ENCODE measurements at regions not wholly inside any gene's neighbourhood (a gene's known extent, or its start where the extent isn't known, plus 50 kb on each side); places are given as distances from the start of the nearest gene placed in this dataset.

GRCh38 chr14:97311411-97311810, 514.2 kb downstream of the VRK1 start:
- Histone ChIP-seq H3K9ac (ENCODE audit: low read depth in 1 of 2, low read length in 2 of 2) (no peak overlapping the region), H3K4me1 (ENCODE audit: control insufficient read depth in 2 of 2, insufficient read depth in 2 of 2, low read length in 2 of 2) (no peaks in the 10 kb centered on the region), H3K27ac (ENCODE audit: low read depth in 2 of 2, low read length in 2 of 2) (no peak overlapping the region), H3K27me3 (ENCODE audit: control insufficient read depth in 2 of 2, insufficient read depth in 2 of 2, low read length in 2 of 2) (no peaks in the 10 kb centered on the region), H3K4me3 (ENCODE audit: low read length in 2 of 2) (no peak overlapping the region), H3K36me3 (ENCODE audit: control insufficient read depth in 2 of 2, insufficient read depth in 2 of 2, low read length in 2 of 2) (no peaks in the 10 kb centered on the region), H3K9me3 (ENCODE audit: control insufficient read depth in 2 of 2, low read length in 2 of 2) (no peaks in the 10 kb centered on the region)

DNA sequence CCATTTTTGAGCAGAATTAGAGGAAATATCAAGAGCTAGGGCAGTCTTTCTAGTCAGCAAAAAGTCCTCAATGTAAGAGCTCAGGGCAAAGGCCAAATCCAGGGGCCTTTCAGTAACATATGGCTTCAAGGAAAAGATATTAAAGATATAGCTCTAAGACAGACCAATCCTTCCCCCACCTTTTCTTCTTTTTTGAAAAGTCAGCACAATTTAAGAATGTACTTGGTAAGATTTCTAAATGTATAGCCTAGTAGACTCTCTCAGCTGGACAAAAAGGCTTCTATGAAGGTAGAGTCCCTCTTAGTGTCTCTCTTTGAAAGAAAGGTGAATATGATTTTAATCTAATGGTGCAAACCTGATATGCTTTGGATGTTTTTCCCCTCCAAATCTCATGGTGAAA, 515.7 kb downstream of the VRK1 start:
- Histone ChIP-seq H3K4me1 (ENCODE audit: control insufficient read depth in 2 of 2, insufficient read depth in 2 of 2, low read length in 2 of 2) (no peaks in the 10 kb centered on the region), H3K4me3 (ENCODE audit: low read length in 2 of 2) (no peak overlapping the region), H3K9ac (ENCODE audit: low read depth in 1 of 2, low read length in 2 of 2) (no peak overlapping the region), H3K27ac (ENCODE audit: low read depth in 2 of 2, low read length in 2 of 2) (no peak overlapping the region), H3K27me3 (ENCODE audit: control insufficient read depth in 2 of 2, insufficient read depth in 2 of 2, low read length in 2 of 2) (no peaks in the 10 kb centered on the region), H3K36me3 (ENCODE audit: control insufficient read depth in 2 of 2, insufficient read depth in 2 of 2, low read length in 2 of 2) (no peaks in the 10 kb centered on the region), H3K9me3 (ENCODE audit: control insufficient read depth in 2 of 2, low read length in 2 of 2) (no peaks in the 10 kb centered on the region)

- no peak overlapping the region for H3K4me3 ChIP-seq (ENCODE audit: low read length in 2 of 2)
- no peaks in the 10 kb centered on the region for H3K4me1 ChIP-seq (ENCODE audit: control insufficient read depth in 2 of 2, insufficient read depth in 2 of 2, low read length in 2 of 2)
- no peaks in the 10 kb centered on the region for H3K9me3 ChIP-seq (ENCODE audit: control insufficient read depth in 2 of 2, low read length in 2 of 2)
- H3K27me3 ChIP-seq (ENCODE audit: control insufficient read depth in 2 of 2, insufficient read depth in 2 of 2, low read length in 2 of 2) = no peaks in the 10 kb centered on the region
- no peak overlapping the region for H3K27ac ChIP-seq (ENCODE audit: low read depth in 2 of 2, low read length in 2 of 2)
- no peak overlapping the region for H3K9ac ChIP-seq (ENCODE audit: low read depth in 1 of 2, low read length in 2 of 2)
- H3K36me3 ChIP-seq (ENCODE audit: control insufficient read depth in 2 of 2, insufficient read depth in 2 of 2, low read length in 2 of 2) = no peaks in the 10 kb centered on the region
Measured at GRCh38 chr14:97315790-97316189, 518.6 kb downstream of the VRK1 start.

GRCh38 chr14:97318380-97318779, 521.2 kb downstream of the VRK1 start:
- no peaks in the 10 kb centered on the region for H3K9me3 ChIP-seq (ENCODE audit: control insufficient read depth in 2 of 2, low read length in 2 of 2)
- no peaks in the 10 kb centered on the region for H3K4me1 ChIP-seq (ENCODE audit: control insufficient read depth in 2 of 2, insufficient read depth in 2 of 2, low read length in 2 of 2)
- H3K27ac ChIP-seq (ENCODE audit: low read depth in 2 of 2, low read length in 2 of 2) = no peak overlapping the region
- no peaks in the 10 kb centered on the region for H3K27me3 ChIP-seq (ENCODE audit: control insufficient read depth in 2 of 2, insufficient read depth in 2 of 2, low read length in 2 of 2)
- no peak overlapping the region for H3K4me3 ChIP-seq (ENCODE audit: low read length in 2 of 2)
- no peak overlapping the region for H3K9ac ChIP-seq (ENCODE audit: low read depth in 1 of 2, low read length in 2 of 2)
- H3K36me3 ChIP-seq (ENCODE audit: control insufficient read depth in 2 of 2, insufficient read depth in 2 of 2, low read length in 2 of 2) = no peaks in the 10 kb centered on the region

GRCh38 chr14:97319691-97320090, 522.5 kb downstream of the VRK1 start:
- no peak overlapping the region for H3K27ac ChIP-seq (ENCODE audit: low read depth in 2 of 2, low read length in 2 of 2)
- no peaks in the 10 kb centered on the region for H3K27me3 ChIP-seq (ENCODE audit: control insufficient read depth in 2 of 2, insufficient read depth in 2 of 2, low read length in 2 of 2)
- H3K4me3 ChIP-seq (ENCODE audit: low read length in 2 of 2) = no peak overlapping the region
- H3K9ac ChIP-seq (ENCODE audit: low read depth in 1 of 2, low read length in 2 of 2) = no peak overlapping the region
- no peaks in the 10 kb centered on the region for H3K36me3 ChIP-seq (ENCODE audit: control insufficient read depth in 2 of 2, insufficient read depth in 2 of 2, low read length in 2 of 2)
- H3K9me3 ChIP-seq (ENCODE audit: control insufficient read depth in 2 of 2, low read length in 2 of 2) = no peaks in the 10 kb centered on the region
- H3K4me1 ChIP-seq (ENCODE audit: control insufficient read depth in 2 of 2, insufficient read depth in 2 of 2, low read length in 2 of 2) = no peaks in the 10 kb centered on the region

- H3K27me3 ChIP-seq (ENCODE audit: control insufficient read depth in 2 of 2, insufficient read depth in 2 of 2, low read length in 2 of 2) = no peaks in the 10 kb centered on the region
- H3K9me3 ChIP-seq (ENCODE audit: control insufficient read depth in 2 of 2, low read length in 2 of 2) = no peaks in the 10 kb centered on the region
- no peak overlapping the region for H3K4me3 ChIP-seq (ENCODE audit: low read length in 2 of 2)
- no peaks in the 10 kb centered on the region for H3K4me1 ChIP-seq (ENCODE audit: control insufficient read depth in 2 of 2, insufficient read depth in 2 of 2, low read length in 2 of 2)
- no peaks in the 10 kb centered on the region for H3K36me3 ChIP-seq (ENCODE audit: control insufficient read depth in 2 of 2, insufficient read depth in 2 of 2, low read length in 2 of 2)
- no peak overlapping the region for H3K9ac ChIP-seq (ENCODE audit: low read depth in 1 of 2, low read length in 2 of 2)
- H3K27ac ChIP-seq (ENCODE audit: low read depth in 2 of 2, low read length in 2 of 2) = no peak overlapping the region
Measured at GRCh38 chr14:97328743-97329142, 531.6 kb downstream of the VRK1 start.

GRCh38 chr14:97329701-97330100, 532.5 kb downstream of the VRK1 start:
- H3K4me3 ChIP-seq (ENCODE audit: low read length in 2 of 2) = no peak overlapping the region
- H3K27ac ChIP-seq (ENCODE audit: low read depth in 2 of 2, low read length in 2 of 2) = no peak overlapping the region
- H3K27me3 ChIP-seq (ENCODE audit: control insufficient read depth in 2 of 2, insufficient read depth in 2 of 2, low read length in 2 of 2) = no peaks in the 10 kb centered on the region
- no peaks in the 10 kb centered on the region for H3K9me3 ChIP-seq (ENCODE audit: control insufficient read depth in 2 of 2, low read length in 2 of 2)
- no peaks in the 10 kb centered on the region for H3K4me1 ChIP-seq (ENCODE audit: control insufficient read depth in 2 of 2, insufficient read depth in 2 of 2, low read length in 2 of 2)
- no peak overlapping the region for H3K9ac ChIP-seq (ENCODE audit: low read depth in 1 of 2, low read length in 2 of 2)
- H3K36me3 ChIP-seq (ENCODE audit: control insufficient read depth in 2 of 2, insufficient read depth in 2 of 2, low read length in 2 of 2) = no peaks in the 10 kb centered on the region

DNA sequence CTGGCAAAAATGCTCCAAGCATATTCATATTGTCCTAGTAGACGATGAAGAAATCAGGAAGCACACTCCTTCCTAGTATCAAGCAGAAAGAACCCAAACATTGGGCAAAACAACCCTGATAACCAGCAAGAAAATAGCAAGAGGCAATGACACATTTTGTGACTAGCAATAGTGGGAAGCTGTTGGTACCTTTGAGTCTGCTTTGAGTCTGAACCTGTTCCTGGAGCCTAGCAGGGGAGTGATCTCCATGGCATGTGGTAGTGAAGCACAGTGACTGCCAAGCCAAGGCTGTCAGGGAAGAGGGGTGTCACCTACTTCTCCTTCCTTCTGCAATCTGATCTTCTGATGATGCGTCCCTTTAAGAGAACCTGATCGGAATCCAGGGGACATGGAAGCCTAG, 533.9 kb downstream of the VRK1 start:
- Histone ChIP-seq H3K27me3 (ENCODE audit: control insufficient read depth in 2 of 2, insufficient read depth in 2 of 2, low read length in 2 of 2) (no peaks in the 10 kb centered on the region), H3K27ac (ENCODE audit: low read depth in 2 of 2, low read length in 2 of 2) (no peak overlapping the region), H3K4me3 (ENCODE audit: low read length in 2 of 2) (no peak overlapping the region), H3K9ac (ENCODE audit: low read depth in 1 of 2, low read length in 2 of 2) (no peak overlapping the region), H3K9me3 (ENCODE audit: control insufficient read depth in 2 of 2, low read length in 2 of 2) (no peaks in the 10 kb centered on the region), H3K36me3 (ENCODE audit: control insufficient read depth in 2 of 2, insufficient read depth in 2 of 2, low read length in 2 of 2) (no peaks in the 10 kb centered on the region), H3K4me1 (ENCODE audit: control insufficient read depth in 2 of 2, insufficient read depth in 2 of 2, low read length in 2 of 2) (no peaks in the 10 kb centered on the region)

DNA sequence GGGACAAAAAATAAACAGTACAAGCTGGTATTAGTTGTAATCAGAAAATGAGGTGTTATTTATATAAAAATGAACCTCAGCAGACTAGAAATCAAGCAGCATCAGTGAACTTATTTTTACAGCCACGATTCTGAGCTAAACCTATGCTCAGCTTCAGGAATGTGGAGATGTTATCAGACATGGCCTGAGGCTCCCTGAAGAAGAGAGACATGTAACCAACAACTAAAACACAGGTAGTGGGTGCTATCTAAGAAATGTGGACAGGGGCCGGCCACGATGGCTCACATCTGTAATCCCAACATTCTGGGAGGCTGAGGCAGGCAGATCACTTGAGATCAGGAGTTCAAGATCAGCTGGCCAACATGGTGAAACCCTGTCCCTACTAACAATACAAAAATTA, 534.3 kb downstream of the VRK1 start:
- no peaks in the 10 kb centered on the region for H3K9me3 ChIP-seq (ENCODE audit: control insufficient read depth in 2 of 2, low read length in 2 of 2)
- H3K27ac ChIP-seq (ENCODE audit: low read depth in 2 of 2, low read length in 2 of 2) = no peak overlapping the region
- H3K4me1 ChIP-seq (ENCODE audit: control insufficient read depth in 2 of 2, insufficient read depth in 2 of 2, low read length in 2 of 2) = no peaks in the 10 kb centered on the region
- no peaks in the 10 kb centered on the region for H3K36me3 ChIP-seq (ENCODE audit: control insufficient read depth in 2 of 2, insufficient read depth in 2 of 2, low read length in 2 of 2)
- no peak overlapping the region for H3K4me3 ChIP-seq (ENCODE audit: low read length in 2 of 2)
- H3K9ac ChIP-seq (ENCODE audit: low read depth in 1 of 2, low read length in 2 of 2) = no peak overlapping the region
- no peaks in the 10 kb centered on the region for H3K27me3 ChIP-seq (ENCODE audit: control insufficient read depth in 2 of 2, insufficient read depth in 2 of 2, low read length in 2 of 2)

- H3K4me1 ChIP-seq (ENCODE audit: control insufficient read depth in 2 of 2, insufficient read depth in 2 of 2, low read length in 2 of 2) = no peaks in the 10 kb centered on the region
- H3K4me3 ChIP-seq (ENCODE audit: low read length in 2 of 2) = no peak overlapping the region
- no peaks in the 10 kb centered on the region for H3K36me3 ChIP-seq (ENCODE audit: control insufficient read depth in 2 of 2, insufficient read depth in 2 of 2, low read length in 2 of 2)
- H3K9me3 ChIP-seq (ENCODE audit: control insufficient read depth in 2 of 2, low read length in 2 of 2) = no peaks in the 10 kb centered on the region
- no peak overlapping the region for H3K27ac ChIP-seq (ENCODE audit: low read depth in 2 of 2, low read length in 2 of 2)
- H3K9ac ChIP-seq (ENCODE audit: low read depth in 1 of 2, low read length in 2 of 2) = no peak overlapping the region
- no peaks in the 10 kb centered on the region for H3K27me3 ChIP-seq (ENCODE audit: control insufficient read depth in 2 of 2, insufficient read depth in 2 of 2, low read length in 2 of 2)
Measured at GRCh38 chr14:97336179-97336578, 539.0 kb downstream of the VRK1 start.

- H3K4me3 ChIP-seq (ENCODE audit: low read length in 2 of 2) = no peak overlapping the region
- H3K36me3 ChIP-seq (ENCODE audit: control insufficient read depth in 2 of 2, insufficient read depth in 2 of 2, low read length in 2 of 2) = no peaks in the 10 kb centered on the region
- H3K27me3 ChIP-seq (ENCODE audit: control insufficient read depth in 2 of 2, insufficient read depth in 2 of 2, low read length in 2 of 2) = no peaks in the 10 kb centered on the region
- no peak overlapping the region for H3K9ac ChIP-seq (ENCODE audit: low read depth in 1 of 2, low read length in 2 of 2)
- H3K27ac ChIP-seq (ENCODE audit: low read depth in 2 of 2, low read length in 2 of 2) = no peak overlapping the region
- no peaks in the 10 kb centered on the region for H3K9me3 ChIP-seq (ENCODE audit: control insufficient read depth in 2 of 2, low read length in 2 of 2)
- H3K4me1 ChIP-seq (ENCODE audit: control insufficient read depth in 2 of 2, insufficient read depth in 2 of 2, low read length in 2 of 2) = no peaks in the 10 kb centered on the region
Measured at GRCh38 chr14:97336816-97337215, 539.6 kb downstream of the VRK1 start.

Measured in mucosa of rectum (tissue), 2 donors.